GM21717 (cell line): ENCODE measurements at regions not wholly inside any gene's neighbourhood (a gene's known extent, or its start where the extent isn't known, plus 50 kb on each side); places are given as distances from the start of the nearest gene placed in this dataset.
"Not testable (repeated sequence)": the region's sequence is repeated elsewhere in the genome, so short reads cannot be mapped to it uniquely, and the experiment has no call there.

Experiments used
- ATAC-seq: cut with Tn5 transposase; IDR thresholded peaks from one replicate; pipeline ENCODE4 v1.9.1; 2021; ENCODE audit warnings: mild to moderate bottlenecking, moderate library complexity; ENCODE audit not compliant: unreplicated experiment

- ATAC-seq: no peak
These were observed 335.6 kb downstream of the PREX1 start for GRCh38 chr20:48492015-48492714.

GRCh38 chr20:48490961-48491831, 336.6 kb downstream of the PREX1 start:
- no peak for ATAC-seq

- not testable (repeated sequence) for ATAC-seq
These were observed 337.5 kb downstream of the PREX1 start for GRCh38 chr20:48490341-48490740.

- ATAC-seq: peak; percentile 13
These were observed 338.1 kb downstream of the PREX1 start for GRCh38 chr20:48489656-48490055.

GRCh38 chr20:48489046-48489463, 338.7 kb downstream of the PREX1 start:
- peak; percentile 12 for ATAC-seq

GRCh38 chr20:48488334-48489034, 339.3 kb downstream of the PREX1 start:
- ATAC-seq: peak; percentile 49

- ATAC-seq: no peak
These were observed 341.7 kb downstream of the PREX1 start for GRCh38 chr20:48486065-48486464.

GRCh38 chr20:48485153-48485552, 342.6 kb downstream of the PREX1 start:
- not testable (repeated sequence) for ATAC-seq

GRCh38 chr20:48483334-48484066, 344.3 kb downstream of the PREX1 start:
- no peak for ATAC-seq

GRCh38 chr20:48482790-48483189, 345.0 kb downstream of the PREX1 start:
- no peak for ATAC-seq

- ATAC-seq: no peak
These were observed 347.5 kb downstream of the PREX1 start for GRCh38 chr20:48480216-48480772.

GRCh38 chr20:48478806-48479585, 348.8 kb downstream of the PREX1 start:
- ATAC-seq: no peak

- no peak for ATAC-seq
These were observed 349.4 kb downstream of the PREX1 start for GRCh38 chr20:48478370-48478769.

GRCh38 chr20:48476854-48477253, 350.9 kb downstream of the PREX1 start:
- ATAC-seq: no peak

GRCh38 chr20:48474022-48474421, 353.8 kb downstream of the PREX1 start:
- no peak for ATAC-seq

- no peak for ATAC-seq
These were observed 355.9 kb downstream of the PREX1 start for GRCh38 chr20:48471759-48472408.

- no peak for ATAC-seq
These were observed 356.6 kb downstream of the PREX1 start for GRCh38 chr20:48471176-48471575.

GRCh38 chr20:48470141-48470540, 357.7 kb downstream of the PREX1 start:
- no peak for ATAC-seq

GRCh38 chr20:48469026-48469425, 358.8 kb downstream of the PREX1 start:
- no peak for ATAC-seq
